ENCODE measurements at regions not wholly inside any gene's neighbourhood (a gene's known extent, or its start where the extent isn't known, plus 50 kb on each side); places are given as distances from the start of the nearest gene placed in this dataset.

DNA sequence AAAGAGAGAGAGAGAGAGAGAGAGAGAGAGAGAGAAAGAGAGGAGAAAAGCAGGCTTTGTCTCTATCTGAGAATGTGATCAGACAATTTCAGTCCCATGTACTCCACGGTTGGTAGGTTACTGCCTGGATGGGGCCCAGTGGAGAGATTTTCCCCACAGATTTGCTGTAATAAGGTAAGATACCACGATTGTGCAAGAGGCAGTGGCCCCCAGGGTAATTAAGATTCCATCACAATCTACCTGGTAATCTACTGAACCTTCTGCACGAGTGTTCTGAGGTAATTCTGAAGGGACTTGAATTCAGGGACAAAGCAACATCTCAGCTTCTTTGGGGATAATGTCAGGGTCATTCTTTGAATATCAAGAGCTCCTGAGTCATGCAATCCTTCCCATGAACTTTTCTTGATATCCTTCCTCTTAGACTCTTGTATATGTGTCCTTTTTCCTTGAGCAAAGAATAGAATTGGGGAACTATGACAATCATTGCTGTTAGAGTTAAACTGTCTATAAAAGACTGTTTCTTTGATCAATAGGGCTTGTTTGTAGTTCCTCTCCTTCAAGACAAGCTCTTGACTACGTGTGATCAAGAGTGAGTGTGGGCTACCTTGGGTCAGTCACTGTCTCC, 306.6 kb downstream of the MAF start:
- DNase-seq = no peak

DNA sequence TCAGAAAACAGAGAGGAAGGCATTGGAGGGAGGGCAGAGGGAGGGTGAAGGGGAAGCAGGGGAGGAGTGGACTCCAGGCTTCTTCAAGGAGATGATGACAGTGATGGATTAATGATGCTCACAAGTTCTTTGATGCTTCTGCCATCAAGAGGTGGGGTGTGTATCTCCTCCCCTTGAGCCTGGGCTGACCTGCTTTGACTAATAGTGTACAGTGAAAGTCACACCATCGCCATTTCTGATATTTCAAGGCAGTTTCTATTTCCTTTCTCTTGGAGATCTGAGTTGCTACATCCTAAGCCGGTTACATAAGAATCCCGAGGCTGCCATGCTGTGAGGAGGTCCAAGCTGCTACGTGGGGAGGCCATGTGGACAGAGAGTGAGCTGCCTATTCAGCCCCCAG, 312.5 kb downstream of the MAF start:
- no peak for DNase-seq

DNA sequence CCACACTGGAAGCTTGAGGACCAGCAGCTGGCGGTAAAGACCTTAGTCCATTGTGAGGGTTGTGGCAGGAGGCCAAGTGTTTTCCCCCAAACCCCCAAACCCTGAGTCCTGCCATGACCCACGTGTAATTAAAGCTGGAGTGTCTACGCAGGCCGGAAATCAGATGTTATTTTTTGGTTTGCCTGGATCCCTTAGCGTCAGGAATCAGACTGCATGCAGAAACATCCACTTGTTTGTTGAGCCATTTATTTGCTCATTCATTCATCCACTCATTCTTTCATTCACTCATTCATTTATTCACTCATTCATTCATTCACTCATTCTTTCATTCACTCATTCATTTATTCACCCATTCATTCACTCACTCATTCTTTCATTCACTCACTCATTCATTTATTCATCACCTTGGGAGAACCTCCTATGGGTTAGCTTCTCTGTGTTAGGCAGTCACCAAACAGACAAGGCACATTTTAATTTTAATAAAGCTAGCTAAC, 313.1 kb downstream of the MAF start:
- DNase-seq = no peak

DNA sequence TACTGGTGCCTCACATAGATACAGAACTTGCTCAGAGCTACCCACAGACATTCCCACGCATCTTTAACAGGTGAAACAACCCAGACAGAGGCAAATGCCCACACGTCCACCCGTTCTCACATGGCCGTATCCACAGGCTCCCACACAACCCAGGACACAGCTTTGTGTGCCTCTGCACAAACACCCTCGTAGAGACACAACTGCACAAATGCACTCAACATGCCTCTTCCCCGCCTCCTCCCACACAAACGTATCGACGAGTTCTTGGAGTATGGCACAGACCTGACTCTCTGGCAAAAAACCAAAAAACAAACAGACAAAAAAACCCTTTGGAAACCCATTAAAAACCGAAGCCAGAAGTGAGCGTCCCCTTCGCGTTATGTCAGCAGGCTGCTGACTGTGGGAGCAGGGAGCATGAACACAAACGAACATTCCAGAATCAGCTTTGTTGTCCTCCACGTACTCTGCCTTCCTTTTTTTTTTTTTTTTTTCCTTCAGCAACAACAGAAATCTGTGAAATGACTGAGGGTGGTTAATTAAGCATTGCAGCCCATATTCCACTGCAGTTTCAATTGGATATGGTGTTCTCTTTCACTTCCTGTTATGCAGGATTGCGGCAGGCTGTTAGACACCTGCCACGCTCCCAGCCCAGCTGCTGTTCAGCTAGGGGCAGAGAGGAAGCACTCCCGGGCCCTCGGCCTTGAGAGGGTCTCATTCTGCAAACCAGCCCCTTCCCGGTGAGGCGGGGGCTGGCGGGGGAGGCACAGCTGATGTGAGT, 313.7 kb downstream of the MAF start:
- peak; percentile 38 to 51 for DNase-seq

DNA sequence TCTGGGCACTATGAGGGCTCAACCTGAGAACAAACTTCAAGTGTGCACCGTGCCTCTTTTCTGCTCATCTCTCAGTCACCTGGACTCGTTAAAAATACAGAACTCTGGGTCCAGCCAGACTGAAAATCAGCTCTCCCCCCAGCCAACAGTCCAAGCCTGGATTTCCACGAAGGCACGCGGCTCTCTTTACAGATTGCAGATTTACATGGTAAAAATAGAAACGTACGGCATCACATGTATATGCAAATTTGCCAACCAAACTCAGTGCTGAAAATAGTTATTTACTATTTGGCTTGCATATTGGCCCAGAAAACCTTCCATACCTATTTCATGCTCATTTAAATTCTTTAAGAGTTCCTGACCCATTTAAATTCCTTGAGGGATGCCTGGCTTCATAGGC, 315.8 kb downstream of the MAF start:
- no peak for DNase-seq

DNA sequence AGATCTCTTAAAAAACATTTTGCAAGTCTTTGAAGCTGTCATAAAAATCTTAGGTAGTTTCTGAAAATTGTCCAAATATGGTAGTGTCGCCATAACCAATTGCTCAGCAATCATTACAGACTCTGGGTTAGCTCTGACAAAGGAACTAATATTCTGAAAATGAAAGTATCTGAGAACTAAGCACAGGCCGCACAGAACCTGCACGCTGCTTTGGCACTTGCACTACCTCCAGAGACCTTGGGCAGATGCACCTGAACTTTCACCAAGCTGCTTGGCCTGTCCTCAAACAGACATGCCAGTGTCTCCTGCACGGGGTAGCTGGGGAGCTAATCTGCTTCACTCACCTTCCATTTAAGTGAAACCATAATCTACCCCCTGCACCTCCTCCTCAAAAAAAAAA, 317.0 kb downstream of the MAF start:
- peak; percentile 20 to 65 for DNase-seq

DNA sequence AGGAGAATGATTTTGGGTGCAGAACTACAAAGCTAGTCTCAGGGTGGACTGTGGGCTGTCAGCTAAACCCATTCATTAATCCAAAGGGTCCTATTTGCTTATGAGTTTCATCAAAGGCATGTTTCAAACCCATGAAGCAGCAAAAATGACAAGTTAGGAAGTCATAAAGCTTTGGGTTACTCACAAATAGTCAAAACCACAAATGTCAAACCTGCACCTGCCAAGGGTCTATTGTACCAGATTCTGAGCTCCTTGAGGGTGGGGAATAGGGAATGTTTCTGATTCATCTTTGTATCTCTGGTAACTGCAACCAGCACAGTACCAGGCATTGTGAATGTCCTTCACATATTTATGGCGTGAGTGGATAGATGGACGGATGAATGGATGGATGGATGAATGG, 317.7 kb downstream of the MAF start:
- no peak for DNase-seq

DNA sequence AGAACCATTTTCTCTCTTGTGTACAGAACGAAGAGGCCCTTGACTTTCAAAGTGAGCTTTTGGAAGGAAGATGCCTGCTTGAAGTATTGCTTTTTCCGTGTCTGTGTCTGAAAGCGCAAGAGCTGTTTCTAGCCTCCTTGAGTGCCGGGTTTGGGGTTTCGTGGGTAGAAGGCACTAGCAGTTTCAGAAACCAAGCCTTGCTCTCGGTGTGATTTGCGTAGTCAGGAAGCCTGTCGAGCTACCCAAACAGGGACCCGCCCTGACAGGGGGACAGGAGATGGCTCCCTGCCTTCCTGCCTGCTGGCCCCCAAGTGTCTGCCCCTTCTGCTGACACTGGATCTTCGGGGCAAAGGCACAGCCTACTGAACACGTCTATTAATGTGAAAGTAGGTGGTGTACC, 322.0 kb downstream of the MAF start:
- DNase-seq = peak; percentile 55 to 69

DNA sequence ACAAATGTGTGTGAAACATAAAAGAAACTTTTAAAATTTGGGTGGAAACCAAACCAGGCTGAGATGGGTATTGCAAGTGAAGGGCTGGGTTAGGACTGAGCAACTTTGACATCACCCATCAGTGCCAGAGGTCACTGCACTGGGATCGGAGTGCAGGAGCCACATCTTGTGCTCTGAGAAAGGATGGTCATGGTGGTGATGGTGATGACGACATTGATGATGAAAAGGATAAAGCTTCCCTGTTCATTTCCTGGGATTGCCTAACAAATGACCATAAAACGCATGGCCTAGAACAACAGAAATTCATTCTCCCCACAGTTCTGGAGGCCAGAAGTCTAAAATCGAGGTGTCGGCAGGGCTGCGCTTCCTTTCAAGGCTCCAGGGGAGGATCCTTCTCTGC, 324.0 kb downstream of the MAF start:
- no peak for DNase-seq

DNA sequence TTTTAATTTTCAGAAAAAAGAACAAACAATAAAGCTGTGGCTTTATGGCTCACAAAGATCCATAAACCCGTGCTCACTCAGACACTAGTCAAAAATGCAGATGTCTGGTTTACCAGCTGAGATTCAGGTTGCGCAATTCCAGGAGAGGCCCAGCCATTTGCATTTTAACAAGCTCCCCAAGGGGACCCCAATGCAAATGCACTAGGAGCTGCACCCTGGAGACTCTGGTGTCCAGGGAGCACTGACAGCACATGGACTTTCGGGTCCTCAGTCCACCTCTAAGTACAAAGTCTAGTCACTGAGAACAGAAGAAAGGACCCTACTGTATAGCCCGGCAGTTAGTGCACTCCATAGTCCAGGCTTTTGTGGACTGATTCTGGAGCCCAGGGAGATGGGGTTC, 326.3 kb downstream of the MAF start:
- no peak for DNase-seq

DNA sequence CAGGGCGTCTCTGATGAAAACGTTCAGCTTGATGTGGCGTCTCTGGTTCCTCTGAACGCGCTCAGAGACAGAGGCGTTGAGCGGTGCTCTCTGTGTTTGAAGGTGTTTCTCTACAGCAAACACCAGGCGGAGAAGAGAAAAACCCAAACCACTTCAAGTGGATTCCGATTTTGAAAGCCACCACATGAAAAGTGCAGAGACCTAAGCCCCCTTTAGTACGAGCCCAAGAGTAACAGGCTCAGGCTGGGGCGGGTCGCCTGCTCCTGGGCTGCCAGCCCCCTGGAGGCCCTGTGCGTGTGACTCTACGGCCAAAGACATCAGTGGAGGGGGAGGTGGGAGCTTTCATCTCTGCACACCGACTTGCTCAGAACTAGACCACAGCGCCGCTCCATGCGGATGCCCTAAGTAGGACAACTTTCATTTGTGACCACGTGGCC, 328.4 kb downstream of the MAF start:
- DNase-seq = peak; percentile 56 to 73

DNA sequence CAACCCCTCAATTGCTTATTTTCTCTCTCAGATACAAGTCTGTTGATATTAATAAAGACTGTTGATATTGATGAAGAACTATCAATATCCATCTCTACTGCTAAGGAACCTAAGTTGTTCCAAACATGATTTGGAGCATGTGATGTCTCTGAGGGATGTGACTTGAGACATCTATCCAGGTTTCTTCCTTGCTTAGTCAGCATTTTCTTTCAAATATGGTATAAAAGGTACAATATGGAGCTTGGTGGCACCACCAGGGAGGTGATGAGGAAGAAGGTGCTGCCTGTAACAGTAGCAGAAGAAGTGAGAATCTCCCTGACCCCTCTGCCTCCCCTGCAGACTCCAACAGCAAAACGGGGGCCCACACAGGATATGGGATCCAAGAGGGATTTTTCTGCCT, 329.0 kb downstream of the MAF start:
- DNase-seq = no peak

DNA sequence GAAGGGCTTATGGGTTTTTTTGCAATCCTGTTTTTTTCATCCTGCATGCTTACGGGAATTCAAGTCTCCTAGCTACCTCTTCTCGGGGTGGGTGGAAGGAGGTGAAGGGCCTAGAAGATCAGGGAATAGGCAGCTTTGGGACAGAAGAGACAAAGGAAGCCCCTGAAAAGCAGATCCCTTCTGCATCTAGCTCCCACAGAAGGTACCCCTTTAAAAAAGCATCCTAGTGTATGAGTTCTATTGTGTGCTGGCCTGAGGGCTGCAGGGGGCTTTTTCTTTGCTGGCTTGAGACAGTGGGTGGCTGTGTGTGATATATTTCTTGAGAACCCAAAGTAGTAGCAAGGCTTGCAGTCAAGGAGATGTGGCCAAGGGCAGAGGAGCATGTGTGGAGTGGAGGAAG, 330.5 kb downstream of the MAF start:
- no peak for DNase-seq

DNA sequence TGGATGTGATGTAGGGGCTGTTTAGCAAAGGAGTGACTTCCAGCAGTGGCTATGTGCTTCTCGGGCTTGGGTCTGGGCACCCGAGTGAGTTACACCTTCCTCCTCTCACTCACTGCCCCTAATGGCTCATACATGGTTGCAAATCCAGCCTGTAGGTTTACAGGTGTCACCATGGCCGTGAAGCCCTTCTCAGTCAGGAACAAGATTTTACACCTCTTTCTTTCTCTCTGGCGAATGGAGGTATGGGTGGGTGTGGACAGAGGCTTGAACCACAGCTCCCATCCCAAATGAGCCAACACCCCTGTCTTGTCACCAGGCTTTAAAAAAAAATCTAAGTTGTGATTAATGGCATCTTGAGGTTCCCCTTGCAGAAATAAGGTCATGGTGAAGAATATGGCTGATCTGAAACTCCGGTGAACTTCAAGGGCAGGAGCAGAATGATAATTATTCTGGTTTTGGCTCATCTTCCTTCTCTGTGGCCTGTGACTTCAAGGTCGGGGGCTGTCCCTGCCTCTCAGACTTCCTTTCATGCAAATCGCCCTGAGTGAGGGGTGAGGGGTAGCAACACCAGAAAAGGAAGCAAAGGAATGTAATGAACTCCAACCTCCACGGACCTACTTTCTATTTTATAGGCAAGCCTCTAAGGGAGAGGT, 331.2 kb downstream of the MAF start:
- DNase-seq = peak; percentile 32 to 48

DNA sequence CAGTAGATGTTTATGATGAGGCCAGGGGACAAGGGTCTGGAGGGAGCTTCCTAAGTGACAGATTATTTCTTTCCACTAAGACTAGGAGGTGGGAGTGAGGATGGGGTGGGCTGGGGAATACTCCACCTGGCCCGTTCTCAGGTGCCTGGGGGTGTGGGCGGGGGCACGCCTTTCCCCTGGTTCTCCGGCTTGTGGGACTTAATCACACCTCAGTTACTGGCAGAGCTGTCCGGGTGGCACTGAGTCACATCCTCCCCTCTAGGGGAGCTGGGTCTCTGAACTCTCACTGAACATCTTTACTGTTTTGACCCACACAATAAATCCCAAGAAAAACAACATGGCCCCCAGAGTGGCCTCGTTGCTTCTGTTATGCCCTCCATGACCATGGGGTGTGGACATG, 332.8 kb downstream of the MAF start:
- DNase-seq = no peak

DNA sequence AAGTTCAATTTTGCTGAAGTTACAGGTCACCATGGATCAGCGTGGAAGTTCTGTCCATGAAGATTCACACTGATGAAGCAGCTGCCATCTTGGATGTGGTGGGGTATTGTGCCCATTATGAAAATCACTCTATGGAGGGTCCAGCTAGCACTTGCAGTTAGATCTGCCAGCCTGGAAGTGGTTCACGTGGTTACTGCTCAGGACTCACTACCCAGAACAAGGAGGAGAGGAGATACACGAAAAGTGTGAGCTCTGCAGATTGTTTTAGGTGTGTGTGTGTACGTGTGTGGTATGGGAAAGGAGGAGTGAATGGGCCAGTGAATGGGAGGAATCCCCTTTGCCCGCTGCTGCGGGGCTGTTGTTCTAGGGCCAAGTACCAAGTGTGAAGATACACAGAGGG, 333.4 kb downstream of the MAF start:
- no peak for DNase-seq

DNA sequence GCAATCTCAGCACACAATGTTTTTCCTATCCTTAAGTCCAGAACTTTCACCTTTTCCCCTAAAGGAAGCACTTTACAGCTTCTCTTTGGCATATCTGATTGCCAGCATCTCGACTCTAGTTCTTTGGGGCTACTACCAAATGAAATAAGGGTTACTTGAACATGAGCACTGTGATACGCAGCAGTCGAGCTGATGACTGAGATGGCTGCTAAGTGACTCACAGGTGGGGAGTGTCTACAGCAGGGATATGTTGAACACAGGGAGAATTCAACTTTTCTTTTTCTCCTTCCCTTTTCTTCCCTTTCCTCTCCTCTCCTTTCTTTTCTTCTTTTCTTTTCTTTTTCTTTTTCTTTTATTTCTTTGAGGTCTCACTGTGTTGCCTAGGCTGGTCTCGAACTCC, 334.8 kb downstream of the MAF start:
- DNase-seq = no peak

DNA sequence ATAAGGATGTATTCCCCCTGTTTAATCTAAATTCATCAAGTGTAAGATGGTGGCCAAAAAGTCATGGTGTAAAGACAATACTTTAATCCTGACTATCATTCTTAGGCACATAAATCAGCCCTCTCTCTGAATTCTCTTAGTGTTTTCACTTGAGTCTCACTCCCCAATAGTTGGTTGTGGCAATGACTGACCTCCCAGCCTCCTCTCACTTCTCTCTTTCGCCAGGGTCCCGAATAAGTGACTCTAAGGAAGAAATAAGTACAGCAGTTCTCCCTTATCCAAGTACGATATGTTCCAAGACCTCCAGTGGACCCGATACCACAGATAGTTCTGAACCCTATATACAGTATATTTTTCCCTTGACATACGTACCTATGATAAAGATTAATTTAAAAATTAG, 335.3 kb downstream of the MAF start:
- no peak for DNase-seq

DNA sequence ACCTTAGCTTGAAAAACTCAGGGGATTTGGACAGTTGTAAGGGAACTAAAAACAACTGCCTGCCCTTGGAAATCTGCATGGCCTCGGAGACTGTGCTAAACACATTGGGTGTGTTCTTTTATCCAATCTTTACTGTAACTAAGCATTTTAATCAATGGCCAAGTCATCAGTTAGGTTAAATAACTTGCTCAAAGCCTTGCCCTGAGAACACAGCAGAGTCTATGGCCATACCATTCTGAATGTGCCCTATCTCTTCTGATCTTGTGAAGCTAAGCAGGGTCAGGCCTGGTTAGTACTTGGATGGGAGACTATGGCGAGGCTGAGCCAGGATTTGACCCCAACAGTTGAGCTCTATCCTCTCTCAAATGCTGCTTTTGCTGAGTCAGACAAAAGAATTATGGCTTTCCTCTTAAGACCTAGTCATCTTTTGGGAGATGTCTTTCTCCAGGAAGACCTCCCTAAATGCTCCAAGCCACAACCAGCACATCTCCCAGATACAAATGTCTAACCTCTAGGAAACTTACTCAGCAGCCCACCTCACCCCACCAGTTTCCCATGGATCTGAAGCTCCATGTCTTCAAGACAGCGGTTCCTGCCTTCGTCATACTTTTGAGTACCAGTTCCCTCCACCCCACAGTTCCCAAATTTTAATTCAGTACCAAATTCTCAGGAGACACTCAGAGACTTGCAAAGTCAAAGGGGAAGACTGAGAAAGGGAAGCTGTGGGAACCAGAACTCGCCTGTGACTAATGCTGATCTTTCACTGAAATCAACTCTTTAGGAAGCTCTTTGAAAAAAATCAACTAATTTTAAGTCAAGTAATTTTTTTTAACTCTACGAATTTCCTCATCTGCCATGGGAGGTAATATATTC, 336.1 kb downstream of the MAF start:
- DNase-seq = peak in 1 of 2 donors; percentile 34

DNA sequence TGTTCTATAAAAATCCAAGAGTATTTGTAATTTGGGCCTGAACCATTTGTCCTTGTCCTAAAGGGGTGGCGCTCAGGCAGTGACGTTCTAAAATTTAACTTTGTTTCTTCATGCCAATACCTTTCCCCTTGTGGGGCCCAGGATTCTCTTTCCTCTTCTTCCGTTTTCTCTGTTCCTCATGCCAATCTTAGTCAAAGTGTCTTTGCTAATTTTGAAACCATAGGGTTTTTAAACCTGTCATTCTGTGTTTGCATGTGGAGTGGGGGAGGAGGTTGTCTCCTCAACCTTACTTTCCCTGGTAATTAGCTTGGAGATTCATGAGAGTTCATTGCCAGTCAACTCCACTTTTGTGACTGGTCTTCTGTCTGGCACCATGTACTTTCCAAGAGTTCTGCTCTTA, 337.1 kb downstream of the MAF start:
- no peak for DNase-seq

Measured in CD4-positive, alpha-beta T cell treated with Interleukin-4 for 1 hour (primary cell).